ENCODE measurements at regions not wholly inside any gene's neighbourhood (a gene's known extent, or its start where the extent isn't known, plus 50 kb on each side); places are given as distances from the start of the nearest gene placed in this dataset.

DNA sequence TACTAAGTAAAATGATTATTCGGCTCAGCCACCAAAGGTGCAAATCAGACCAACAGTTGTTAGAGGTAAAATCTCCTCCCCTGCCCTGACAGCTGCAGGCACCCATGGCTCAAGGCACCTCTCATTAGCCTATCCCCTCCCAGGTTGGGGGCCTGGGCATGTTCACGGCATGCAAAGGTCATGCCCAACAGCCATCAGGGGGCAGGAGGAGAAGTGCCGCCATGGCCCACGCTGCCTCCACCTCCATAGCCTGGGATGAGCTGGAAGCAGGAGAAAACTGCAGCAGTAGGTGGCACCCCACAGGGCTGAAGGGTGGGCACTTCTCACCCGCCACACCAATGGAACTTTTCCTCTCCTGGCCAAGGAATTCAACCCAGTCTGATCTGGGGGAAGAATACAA, 146.4 kb upstream of the COX10 start:
- Histone ChIP-seq H3K9ac (replicated peaks in 1 of 4; ENCODE audit: extremely low read depth in 1 of 4, low read depth in 3 of 4, low read length in 3 of 4) (no peak overlapping the region), H3K9me3 (ENCODE audit: insufficient read depth in 2 of 2, low read depth in 1 of 2, low read length in 1 of 2) (no peaks in the 10 kb centered on the region), H3K36me3 (ENCODE audit: control insufficient read depth in 2 of 4, insufficient read depth in 4 of 4, low read length in 3 of 4) (no peaks in the 10 kb centered on the region; a peak in 1 of 8 replicates), H3K4me1 (replicated peaks in 1 of 4; ENCODE audit: control insufficient read depth in 3 of 4, insufficient read depth in 4 of 4, low read length in 3 of 4) (peaks cover 0 to 7% (median 4%) of the 10 kb centered on the region in 4 experiments; a peak in 5 of 7 replicates), H3K23ac (ENCODE audit: insufficient read length) (no peak overlapping the region), H2BK120ac (replicated peaks; ENCODE audit: low read depth, low read length) (no peak overlapping the region), H2AK5ac (ENCODE audit: low read depth, low read length) (no peak overlapping the region), H3K23me2 (ENCODE audit: low read depth, low read length) (no peaks in the 10 kb centered on the region), H3K56ac (replicated peaks; ENCODE audit: insufficient read length, low read depth, low read length) (no peak overlapping the region), H3K18ac (ENCODE audit: extremely low read depth, low read length) (no peak overlapping the region), H2BK5ac (ENCODE audit: low read depth, low read length) (no peak overlapping the region), H3K14ac (ENCODE audit: insufficient read length) (no peak overlapping the region), H4K5ac (ENCODE audit: insufficient read length, low read depth, low read length) (no peak overlapping the region), H4K8ac (ENCODE audit: extremely low read depth, insufficient read depth, low read length) (no peak overlapping the region), H3K27ac (ENCODE audit: low read depth, low read length) (no peak overlapping the region), H2BK20ac (ENCODE audit: low read length) (no peak overlapping the region), H3K4me2 (ENCODE audit: insufficient read depth in 1 of 2, low read depth in 2 of 2, low read length in 2 of 2) (0 out of 4 replicates have a peak overlapping the region, but pooled peaks of 1 of the 2 experiments have one; percentile 28), H3K27me3 (replicated peaks in 1 of 4; ENCODE audit: control insufficient read depth in 3 of 4, extremely low read depth in 1 of 4, insufficient read depth in 3 of 4, low read length in 3 of 4) (no peaks in the 10 kb centered on the region), H4K91ac (replicated peaks; ENCODE audit: insufficient read length, low read length) (no peak overlapping the region), H3K4ac (replicated peaks; ENCODE audit: insufficient read length, low read depth, low read length) (no peak overlapping the region), H2BK12ac (ENCODE audit: low read depth, low read length) (no peak overlapping the region), H4K20me1 (replicated peaks in 1 of 2; ENCODE audit: control insufficient read depth in 1 of 2, insufficient read depth in 2 of 2, low read length in 2 of 2) (no peaks in the 10 kb centered on the region), H2BK15ac (ENCODE audit: low read length) (no peak overlapping the region; the same call in 1 of the 2 replicates), H3K79me1 (ENCODE audit: low read depth, low read length) (no peaks in the 10 kb centered on the region), H3K79me2 (ENCODE audit: control insufficient read depth in 1 of 2, insufficient read depth in 2 of 2, low read length in 2 of 2) (no peaks in the 10 kb centered on the region), H2AFZ (ENCODE audit: low read length) (no peak overlapping the region), H3K4me3 (ENCODE audit: extremely low read depth in 1 of 4, insufficient read depth in 2 of 4, low read depth in 3 of 4, low read length in 4 of 4) (no peak overlapping the region)
- POLR2A ChIA-PET (ENCODE audit: partially characterized antibody) = no interaction called here
- TF ChIP-seq RFX5 (IDR thresholded peaks at IDR 0.05; ENCODE audit: borderline replicate concordance, low read depth, low read length) = no peak
- TF ChIP-seq YY1 (IDR thresholded peaks at IDR 0.05; ENCODE audit: low read depth, low read length) = no peak
- TF ChIP-seq MAFK (IDR thresholded peaks at IDR 0.05; ENCODE audit: low read depth, low read length) = no peak
- TF ChIP-seq KDM5A (IDR thresholded peaks at IDR 0.05; ENCODE audit: low read length) = no peak
- no peak for TF ChIP-seq BRCA1 (IDR thresholded peaks at IDR 0.05; ENCODE audit: low read depth, low read length)
- TF ChIP-seq, protein P1, sequence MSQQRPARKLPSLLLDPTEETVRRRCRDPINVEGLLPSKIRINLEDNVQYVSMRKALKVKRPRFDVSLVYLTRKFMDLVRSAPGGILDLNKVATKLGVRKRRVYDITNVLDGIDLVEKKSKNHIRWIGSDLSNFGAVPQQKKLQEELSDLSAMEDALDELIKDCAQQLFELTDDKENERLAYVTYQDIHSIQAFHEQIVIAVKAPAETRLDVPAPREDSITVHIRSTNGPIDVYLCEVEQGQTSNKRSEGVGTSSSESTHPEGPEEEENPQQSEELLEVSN (IDR thresholded peaks at IDR 0.05) = no peak
- TF ChIP-seq JUND (IDR thresholded peaks at IDR 0.05; ENCODE audit: low read length) = no peak
- no peak for TF ChIP-seq TAF1 (IDR thresholded peaks at IDR 0.05; ENCODE audit: low read depth, low read length)
- no peak for TF ChIP-seq KDM4A (IDR thresholded peaks at IDR 0.05; ENCODE audit: low read depth, low read length, severe bottlenecking)
- TF ChIP-seq, protein P2, sequence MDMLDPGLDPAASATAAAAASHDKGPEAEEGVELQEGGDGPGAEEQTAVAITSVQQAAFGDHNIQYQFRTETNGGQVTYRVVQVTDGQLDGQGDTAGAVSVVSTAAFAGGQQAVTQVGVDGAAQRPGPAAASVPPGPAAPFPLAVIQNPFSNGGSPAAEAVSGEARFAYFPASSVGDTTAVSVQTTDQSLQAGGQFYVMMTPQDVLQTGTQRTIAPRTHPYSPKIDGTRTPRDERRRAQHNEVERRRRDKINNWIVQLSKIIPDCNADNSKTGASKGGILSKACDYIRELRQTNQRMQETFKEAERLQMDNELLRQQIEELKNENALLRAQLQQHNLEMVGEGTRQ (IDR thresholded peaks at IDR 0.05; ENCODE audit: low read length) = no peak
- TF ChIP-seq SRF (IDR thresholded peaks at IDR 0.05; ENCODE audit: low read depth, low read length) = no peak
- no peak for TF ChIP-seq CREB1 (IDR thresholded peaks at IDR 0.05)
- no peak for TF ChIP-seq TCF12 (IDR thresholded peaks at IDR 0.05; ENCODE audit: low read depth, low read length)
- 94% methylated on average over 5 of the region's 5 CpGs; no CpG with 5 or more reads in 1 of the 2 experiments for WGBS, 2 experiments (ENCODE audit: extremely low coverage in 1 of 2, insufficient coverage in 1 of 2, insufficient read length in 1 of 2, insufficient replicate concordance in 2 of 2, low coverage in 1 of 2, low lambda C conversion rate in 2 of 2, missing lambda C conversion rate in 1 of 2)
- CTCF ChIA-PET (ENCODE audit: partially characterized antibody) = no interaction called here
- DNase-seq (ENCODE audit: low read depth in 1 of 2, low spot score in 2 of 2) (no peak), FAIRE-seq (no peak)

Data from H1 (cell line).